ENCODE measurements at regions not wholly inside any gene's neighbourhood (a gene's known extent, or its start where the extent isn't known, plus 50 kb on each side); places are given as distances from the start of the nearest gene placed in this dataset.

DNA sequence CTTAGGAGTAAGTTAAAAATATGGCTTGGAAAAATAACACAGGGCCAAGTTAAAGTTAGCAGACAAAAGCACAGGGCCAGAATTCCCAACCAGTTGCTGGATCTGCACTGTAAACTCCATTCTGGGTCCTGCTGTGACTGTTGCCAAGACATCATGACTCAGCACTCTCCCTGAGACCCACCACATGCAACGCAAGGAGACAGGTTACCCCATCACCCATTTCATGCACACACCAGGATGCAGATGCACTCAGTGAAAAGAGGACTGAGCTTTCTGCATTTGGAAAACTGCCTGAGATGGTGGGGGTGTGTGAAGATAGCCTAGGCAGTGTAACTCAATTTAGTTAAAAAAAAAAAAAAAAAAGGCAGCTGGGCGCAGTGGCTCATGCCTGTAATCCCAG, 97.6 kb upstream of the ZNF438 start:
- no peak for TF ChIP-seq CTCF (IDR thresholded peaks at IDR 0.05; ENCODE audit: extremely low read depth, insufficient read depth, missing control alignments)
- DNase-seq (ENCODE audit: low spot score): no peak
- in situ Hi-C loops (cut with MboI; ENCODE audit: low pct_unique_long_range_greater_than_20kb, low sequenced_read_pairs, unreplicated experiment): no loop called here

- in situ Hi-C loops (cut with MboI; ENCODE audit: low pct_unique_long_range_greater_than_20kb, low sequenced_read_pairs, unreplicated experiment): no loop called here
- no peak for TF ChIP-seq CTCF (IDR thresholded peaks at IDR 0.05; ENCODE audit: extremely low read depth, insufficient read depth, missing control alignments)
- DNase-seq (ENCODE audit: low spot score): no peak
Measured at GRCh38 chr10:31129880-31130405, 98.3 kb upstream of the ZNF438 start.

GRCh38 chr10:31130406-31130805, 98.7 kb upstream of the ZNF438 start:
- in situ Hi-C loops (cut with MboI; ENCODE audit: low pct_unique_long_range_greater_than_20kb, low sequenced_read_pairs, unreplicated experiment): no loop called here
- DNase-seq (ENCODE audit: low spot score): no peak
- TF ChIP-seq CTCF (IDR thresholded peaks at IDR 0.05; ENCODE audit: extremely low read depth, insufficient read depth, missing control alignments): no peak

GRCh38 chr10:31131251-31131650, 99.6 kb upstream of the ZNF438 start:
- DNase-seq (ENCODE audit: low spot score): no peak
- no peak for TF ChIP-seq CTCF (IDR thresholded peaks at IDR 0.05; ENCODE audit: extremely low read depth, insufficient read depth, missing control alignments)
- in situ Hi-C loops (cut with MboI; ENCODE audit: low pct_unique_long_range_greater_than_20kb, low sequenced_read_pairs, unreplicated experiment): no loop called here

- no peak for TF ChIP-seq CTCF (IDR thresholded peaks at IDR 0.05; ENCODE audit: extremely low read depth, insufficient read depth, missing control alignments)
- DNase-seq (ENCODE audit: low spot score): no peak
- in situ Hi-C loops (cut with MboI; ENCODE audit: low pct_unique_long_range_greater_than_20kb, low sequenced_read_pairs, unreplicated experiment): no loop called here
Measured at GRCh38 chr10:31132681-31133244, 101.1 kb upstream of the ZNF438 start.

- no peak for DNase-seq (ENCODE audit: low spot score)
- no peak for TF ChIP-seq CTCF (IDR thresholded peaks at IDR 0.05; ENCODE audit: extremely low read depth, insufficient read depth, missing control alignments)
- in situ Hi-C loops (cut with MboI; ENCODE audit: low pct_unique_long_range_greater_than_20kb, low sequenced_read_pairs, unreplicated experiment): no loop called here
Measured at GRCh38 chr10:31133251-31133791, 101.7 kb upstream of the ZNF438 start.

All from GM13977 (cell line).